Duodenal mucosa (tissue), 2 donors: ENCODE measurements at regions not wholly inside any gene's neighbourhood (a gene's known extent, or its start where the extent isn't known, plus 50 kb on each side); places are given as distances from the start of the nearest gene placed in this dataset.

Experiments
- H3K27ac ChIP-seq: one replicate; pipeline ENCODE4 v1.7.0; 2013; ENCODE audit warnings: low read depth, low read length
- H3K27me3 ChIP-seq, 2 donors: one replicate each; pipeline ENCODE4 v1.7.0; 2013; ENCODE audit warnings: low read length in 2 of 2, control low read depth in 1 of 2; ENCODE audit not compliant: insufficient read depth in 2 of 2, control insufficient read depth in 1 of 2
- H3K36me3 ChIP-seq, 2 donors: one replicate each; pipeline ENCODE4 v1.7.0; 2013; ENCODE audit warnings: low read length in 2 of 2, control low read depth in 1 of 2; ENCODE audit not compliant: insufficient read depth in 2 of 2, control insufficient read depth in 1 of 2
- H3K4me1 ChIP-seq, 2 donors: one replicate each; pipeline ENCODE4 v1.7.0; 2013; ENCODE audit warnings: low read length in 2 of 2, control low read depth in 1 of 2; ENCODE audit not compliant: insufficient read depth in 2 of 2, control insufficient read depth in 1 of 2
- H3K4me3 ChIP-seq, 2 donors: one replicate each; pipeline ENCODE4 v1.7.0; 2013; ENCODE audit warnings: low read length in 2 of 2, low read depth in 1 of 2
- H3K9ac ChIP-seq, 2 donors: one replicate each; pipeline ENCODE4 v1.7.0; 2013; ENCODE audit warnings: low read length in 2 of 2, low read depth in 1 of 2
- H3K9me3 ChIP-seq, 2 donors: one replicate each; pipeline ENCODE4 v1.7.0; 2013; ENCODE audit warnings: low read length in 2 of 2, control low read depth in 1 of 2; ENCODE audit not compliant: control insufficient read depth in 1 of 2

DNA sequence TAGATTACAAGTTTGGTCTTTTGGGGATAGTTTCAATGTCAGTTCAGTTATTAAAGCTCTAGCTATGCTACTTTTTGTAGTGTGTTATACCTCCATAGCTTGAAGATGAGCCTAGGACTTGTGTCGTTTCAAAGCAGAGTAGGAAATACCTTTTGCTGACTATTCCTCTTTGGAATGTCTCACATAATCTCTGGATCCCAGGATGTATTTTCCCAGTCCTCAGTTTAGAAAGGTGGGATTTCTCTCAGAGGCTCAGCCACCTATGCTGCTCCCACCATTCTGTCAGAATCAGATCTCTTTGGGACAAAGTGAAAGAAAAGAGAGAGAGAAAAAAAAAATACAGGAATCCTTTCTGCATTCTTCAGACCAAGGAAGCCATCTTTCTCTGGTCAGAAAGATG is 567.5 kb upstream of the IMPG1 start:
- no peaks in the 10 kb centered on the region for H3K27me3 ChIP-seq
- H3K27ac ChIP-seq = no peak overlapping the region
- H3K9ac ChIP-seq = no peak overlapping the region
- H3K9me3 ChIP-seq = peaks cover 0 to 2% of the 10 kb centered on the region in 2 donors
- no peaks in the 10 kb centered on the region for H3K36me3 ChIP-seq
- no peak overlapping the region for H3K4me3 ChIP-seq
- no peaks in the 10 kb centered on the region for H3K4me1 ChIP-seq

DNA sequence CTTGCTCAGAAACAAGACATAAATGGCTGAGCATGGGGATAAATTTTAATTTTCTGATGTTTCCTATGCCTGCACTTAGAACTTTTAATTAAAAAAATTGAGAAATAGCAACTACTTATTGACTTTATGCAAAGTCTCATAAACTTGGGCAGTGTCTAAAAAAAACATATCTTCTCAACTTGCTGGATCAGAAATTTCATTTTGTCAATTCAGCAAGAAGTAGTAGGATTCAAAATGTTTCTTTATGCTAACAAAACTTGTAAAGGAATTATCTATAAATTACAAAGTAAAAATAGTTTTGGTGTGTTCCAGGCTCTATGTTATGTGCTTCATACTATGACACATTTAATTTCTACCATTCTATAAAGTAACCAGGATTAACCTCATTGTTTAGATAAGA is 562.2 kb upstream of the IMPG1 start:
- H3K27ac ChIP-seq = no peak overlapping the region
- no peak overlapping the region for H3K4me3 ChIP-seq
- no peaks in the 10 kb centered on the region for H3K27me3 ChIP-seq
- H3K9me3 ChIP-seq = no peaks in the 10 kb centered on the region
- no peaks in the 10 kb centered on the region for H3K4me1 ChIP-seq
- H3K36me3 ChIP-seq = no peaks in the 10 kb centered on the region
- H3K9ac ChIP-seq = no peak overlapping the region

DNA sequence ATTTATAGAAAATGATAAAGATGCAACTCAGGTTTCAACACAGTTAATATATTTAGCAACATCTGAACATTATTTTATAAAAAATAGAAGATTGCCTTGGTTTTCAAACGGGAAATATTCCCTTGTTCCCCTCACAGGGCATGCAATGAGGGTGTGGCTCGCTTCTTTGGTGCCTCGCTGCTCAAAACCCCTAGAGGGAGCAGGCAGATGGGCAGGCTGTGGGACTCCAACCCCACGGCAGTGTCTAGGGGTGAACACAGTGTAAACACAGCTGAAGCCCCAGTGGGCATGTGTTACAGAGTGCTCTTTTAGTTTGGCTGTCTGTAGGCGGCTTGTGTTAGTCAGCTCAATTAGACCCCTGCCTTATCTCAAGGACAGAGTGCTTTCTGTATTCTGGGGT is 560.8 kb upstream of the IMPG1 start:
- Histone ChIP-seq H3K27ac (no peak overlapping the region), H3K4me3 (no peak overlapping the region), H3K9ac (no peak overlapping the region), H3K4me1 (no peaks in the 10 kb centered on the region), H3K36me3 (no peaks in the 10 kb centered on the region), H3K9me3 (no peaks in the 10 kb centered on the region), H3K27me3 (no peaks in the 10 kb centered on the region)

DNA sequence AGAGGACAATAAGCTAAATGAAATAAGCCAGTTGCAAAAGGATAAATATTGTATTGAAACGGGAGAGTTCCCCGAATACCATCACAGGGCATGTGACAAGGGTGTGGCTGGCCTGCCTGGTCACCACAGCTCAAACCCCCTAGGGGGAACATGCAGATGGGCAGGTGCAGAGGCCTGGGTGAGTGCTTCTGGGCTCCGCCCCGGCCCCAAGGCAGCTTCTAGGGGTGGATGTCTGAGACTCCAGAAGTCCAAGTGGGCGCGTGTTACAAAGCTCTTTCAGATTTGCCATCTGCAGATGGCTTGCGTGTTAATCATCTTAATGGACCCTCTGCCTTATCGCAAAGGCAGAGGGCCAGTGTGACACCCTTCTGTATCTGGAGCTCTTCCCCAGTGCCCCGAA is 559.2 kb upstream of the IMPG1 start:
- Histone ChIP-seq H3K4me1 (no peaks in the 10 kb centered on the region), H3K27me3 (no peaks in the 10 kb centered on the region), H3K9me3 (no peaks in the 10 kb centered on the region), H3K36me3 (no peaks in the 10 kb centered on the region), H3K4me3 (no peak overlapping the region), H3K9ac (no peak overlapping the region), H3K27ac (no peak overlapping the region)

DNA sequence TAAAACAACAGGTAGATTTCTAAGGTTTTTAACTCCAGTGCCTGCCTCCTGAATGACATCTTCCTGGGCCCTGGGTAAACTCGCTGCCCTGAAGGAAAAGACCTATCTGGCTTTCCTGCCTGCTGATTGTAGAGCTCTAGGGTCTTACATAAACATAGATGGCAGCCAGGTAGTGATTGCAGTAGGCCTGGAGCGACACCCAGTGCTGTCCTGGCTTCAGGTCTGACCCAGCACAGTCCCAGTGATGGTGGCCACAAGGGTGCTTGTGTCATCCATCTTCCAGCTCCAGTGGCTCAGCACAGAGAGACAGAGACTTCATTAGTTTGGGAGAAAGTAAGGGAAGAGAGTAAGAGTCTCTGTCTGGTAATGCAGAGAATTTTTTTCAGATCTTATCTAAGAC is 542.9 kb upstream of the IMPG1 start:
- no peak overlapping the region for H3K27ac ChIP-seq
- H3K27me3 ChIP-seq = no peaks in the 10 kb centered on the region
- no peaks in the 10 kb centered on the region for H3K4me1 ChIP-seq
- H3K9me3 ChIP-seq = no peaks in the 10 kb centered on the region
- H3K9ac ChIP-seq = no peak overlapping the region
- H3K4me3 ChIP-seq = no peak overlapping the region
- no peaks in the 10 kb centered on the region for H3K36me3 ChIP-seq

DNA sequence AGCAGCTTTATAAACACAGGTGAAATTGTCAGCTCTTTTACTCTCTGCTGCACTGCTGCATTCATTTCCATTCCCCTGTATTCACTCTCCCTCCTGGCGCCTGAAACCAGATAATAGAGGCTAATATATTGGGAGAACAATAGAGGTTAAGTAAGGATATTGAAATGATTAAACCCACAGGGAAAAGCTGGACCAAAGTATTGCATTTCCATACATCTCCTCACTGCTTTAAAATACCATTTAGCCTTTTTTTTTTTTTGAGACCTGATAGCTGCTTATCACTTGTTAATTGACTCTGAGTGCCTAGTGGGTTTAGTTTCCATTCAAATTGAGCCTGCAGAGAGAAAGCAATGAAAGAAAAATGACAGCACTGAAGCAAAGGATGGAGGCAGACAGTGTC is 540.5 kb upstream of the IMPG1 start:
- H3K4me3 ChIP-seq = no peak overlapping the region
- no peak overlapping the region for H3K27ac ChIP-seq
- no peaks in the 10 kb centered on the region for H3K9me3 ChIP-seq
- H3K4me1 ChIP-seq = no peaks in the 10 kb centered on the region
- H3K27me3 ChIP-seq = no peaks in the 10 kb centered on the region
- no peaks in the 10 kb centered on the region for H3K36me3 ChIP-seq
- H3K9ac ChIP-seq = no peak overlapping the region

DNA sequence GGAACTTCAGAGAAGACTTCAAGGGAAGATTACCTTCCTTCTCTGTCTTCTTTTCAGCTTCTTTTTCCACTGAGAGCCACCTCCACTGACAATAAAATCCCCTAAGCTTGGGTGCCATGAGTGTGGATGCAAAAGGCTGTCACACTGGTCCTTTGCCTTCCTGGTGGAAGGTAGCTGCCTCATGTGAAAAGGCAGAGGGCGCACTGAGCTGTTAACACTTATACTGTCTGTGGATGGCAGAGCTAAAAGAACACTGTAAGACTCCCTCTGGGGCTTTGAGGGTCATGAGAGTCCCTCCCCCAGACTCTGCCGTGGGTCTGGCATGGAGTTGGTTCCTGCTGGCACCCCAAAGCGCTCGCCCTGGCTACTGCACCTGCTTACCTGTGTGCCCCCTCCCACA is 536.7 kb upstream of the IMPG1 start:
- H3K4me3 ChIP-seq = no peak overlapping the region
- H3K9ac ChIP-seq = no peak overlapping the region
- no peaks in the 10 kb centered on the region for H3K9me3 ChIP-seq
- no peaks in the 10 kb centered on the region for H3K27me3 ChIP-seq
- H3K36me3 ChIP-seq = no peaks in the 10 kb centered on the region
- no peaks in the 10 kb centered on the region for H3K4me1 ChIP-seq
- H3K27ac ChIP-seq = no peak overlapping the region

DNA sequence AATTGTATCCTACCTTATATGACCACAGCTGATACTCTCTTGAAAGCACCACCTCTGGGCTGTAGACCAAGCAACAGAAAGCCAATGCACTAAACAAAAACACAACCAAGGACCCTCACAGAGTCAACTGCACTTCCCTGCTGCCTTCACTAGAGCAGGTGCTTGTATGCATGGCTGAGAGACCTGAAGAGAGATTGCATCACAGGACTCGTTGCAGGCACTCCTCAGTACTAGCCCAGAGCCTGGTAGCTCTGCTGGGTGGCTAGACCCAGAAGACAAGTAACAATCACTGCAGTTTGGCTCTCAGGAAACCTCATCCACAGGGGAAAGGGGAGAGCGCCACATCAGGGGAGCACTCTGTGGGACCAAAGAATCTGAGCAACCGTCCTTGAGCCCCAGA is 521.6 kb upstream of the IMPG1 start:
- H3K27ac ChIP-seq = no peak overlapping the region
- no peak overlapping the region for H3K4me3 ChIP-seq
- H3K36me3 ChIP-seq = no peaks in the 10 kb centered on the region
- H3K27me3 ChIP-seq = no peaks in the 10 kb centered on the region
- no peaks in the 10 kb centered on the region for H3K9me3 ChIP-seq
- no peaks in the 10 kb centered on the region for H3K4me1 ChIP-seq
- H3K9ac ChIP-seq = no peak overlapping the region

DNA sequence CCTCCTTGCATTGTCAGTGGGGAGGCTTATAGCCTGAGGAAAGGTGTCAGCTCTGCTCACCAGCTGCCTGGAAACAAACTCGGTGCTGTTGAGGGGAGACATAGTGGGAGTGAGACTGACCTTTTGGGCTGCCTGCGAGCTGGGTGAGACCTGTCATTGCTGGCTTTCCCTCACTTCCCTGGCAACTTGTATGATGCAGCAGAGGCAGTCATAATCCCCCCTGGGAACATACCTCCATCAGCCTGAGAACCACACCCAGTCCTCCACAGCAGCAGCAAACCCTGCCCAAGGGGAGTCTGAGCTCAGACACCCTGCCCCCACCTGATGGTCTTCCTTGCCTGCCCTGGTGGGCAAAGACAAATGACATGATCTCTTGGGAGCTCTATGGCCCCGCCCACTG is 521.2 kb upstream of the IMPG1 start:
- H3K9me3 ChIP-seq = no peaks in the 10 kb centered on the region
- no peak overlapping the region for H3K4me3 ChIP-seq
- no peak overlapping the region for H3K9ac ChIP-seq
- H3K27ac ChIP-seq = no peak overlapping the region
- H3K36me3 ChIP-seq = no peaks in the 10 kb centered on the region
- H3K27me3 ChIP-seq = no peaks in the 10 kb centered on the region
- no peaks in the 10 kb centered on the region for H3K4me1 ChIP-seq

DNA sequence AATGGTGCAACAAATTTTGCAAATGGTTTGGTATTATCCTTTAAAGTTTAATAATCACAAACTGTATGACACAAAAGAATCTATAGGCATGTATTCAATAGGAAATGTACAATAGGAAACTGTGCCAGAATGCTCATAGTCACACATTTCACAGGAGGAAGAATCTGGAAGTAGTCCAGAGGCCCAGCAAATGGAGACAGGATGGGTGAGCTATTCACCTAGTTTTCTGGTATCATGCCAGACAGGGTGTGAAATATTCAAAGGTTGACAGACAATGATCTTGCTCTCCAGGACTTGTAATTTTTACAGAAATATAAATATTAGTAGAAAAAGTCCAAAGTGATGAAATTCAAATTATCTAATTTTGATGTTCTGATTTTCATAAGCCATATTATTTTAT is 520.1 kb upstream of the IMPG1 start:
- Histone ChIP-seq H3K4me1 (no peaks in the 10 kb centered on the region), H3K27me3 (no peaks in the 10 kb centered on the region), H3K4me3 (no peak overlapping the region), H3K36me3 (no peaks in the 10 kb centered on the region), H3K27ac (no peak overlapping the region), H3K9ac (no peak overlapping the region), H3K9me3 (no peaks in the 10 kb centered on the region)

DNA sequence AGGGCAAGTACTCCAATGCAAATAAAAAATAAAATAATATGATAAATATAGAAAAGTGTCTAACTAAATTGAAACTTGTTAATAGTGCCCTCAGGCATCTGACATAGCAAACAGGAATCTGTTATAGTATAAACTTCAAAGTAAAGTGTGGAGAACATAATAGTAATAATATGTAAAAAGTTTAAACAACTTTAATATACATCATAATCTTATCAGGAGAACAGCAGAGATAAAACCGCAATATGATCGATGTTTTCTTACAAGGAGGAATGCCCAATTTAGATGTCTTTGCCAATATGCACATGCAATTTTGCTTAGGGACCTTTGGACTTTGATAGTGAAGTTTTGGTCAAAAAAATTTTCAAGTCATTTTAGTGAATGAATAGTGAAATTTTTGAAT is 514.8 kb upstream of the IMPG1 start:
- H3K4me1 ChIP-seq = no peaks in the 10 kb centered on the region
- H3K27ac ChIP-seq = no peak overlapping the region
- no peak overlapping the region for H3K9ac ChIP-seq
- H3K27me3 ChIP-seq = no peaks in the 10 kb centered on the region
- no peaks in the 10 kb centered on the region for H3K36me3 ChIP-seq
- no peak overlapping the region for H3K4me3 ChIP-seq
- no peaks in the 10 kb centered on the region for H3K9me3 ChIP-seq
